ENCODE measurements at regions not wholly inside any gene's neighbourhood (a gene's known extent, or its start where the extent isn't known, plus 50 kb on each side); places are given as distances from the start of the nearest gene placed in this dataset.

DNA sequence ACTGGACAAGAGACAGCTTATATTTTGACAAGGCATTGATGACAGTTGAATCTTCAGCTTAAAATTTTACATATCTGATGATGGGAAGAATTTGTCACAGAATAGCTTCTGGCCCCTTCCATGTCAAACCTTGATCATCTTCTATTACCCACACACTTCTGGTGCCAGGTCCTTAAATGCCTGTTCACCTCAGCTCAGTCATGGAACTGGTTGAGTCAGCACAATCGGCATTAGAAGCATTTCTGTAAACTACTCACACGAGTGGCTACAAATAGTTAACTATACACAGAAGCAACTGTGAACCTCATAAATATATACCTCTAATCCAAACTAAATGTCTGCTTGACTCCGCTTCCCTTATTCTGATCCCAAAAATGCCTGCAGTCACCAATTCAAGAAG is 161.2 kb downstream of the FOXO1 start:
- DNase-seq (ENCODE audit: low read depth), result no peak

Measured in activated T-cell treated with anti-CD3 and anti-CD28 coated beads for 1 hour (primary cell).